ENCODE measurements at regions not wholly inside any gene's neighbourhood (a gene's known extent, or its start where the extent isn't known, plus 50 kb on each side); places are given as distances from the start of the nearest gene placed in this dataset.

GRCh38 chr16:5333126-5333525 lies 235.5 kb upstream of the EEF2KMT start:
- TF ChIP-seq OSR1 (CRISPR knock-in tag; IDR thresholded peaks at IDR 0.05) (no peak), PPARA (CRISPR knock-in tag; IDR thresholded peaks at IDR 0.05; ENCODE audit: borderline replicate concordance) (no peak), PATZ1 (CRISPR knock-in tag; IDR thresholded peaks at IDR 0.05; ENCODE audit: borderline replicate concordance) (no peak), ZFP3 (CRISPR knock-in tag; IDR thresholded peaks at IDR 0.05) (no peak), ZNF70 (CRISPR knock-in tag; IDR thresholded peaks at IDR 0.05) (no peak), ZNF8 (CRISPR knock-in tag; IDR thresholded peaks at IDR 0.05) (no peak), POU6F1 (CRISPR knock-in tag; IDR thresholded peaks at IDR 0.05; ENCODE audit: borderline replicate concordance, low read depth) (no peak), BACH2 (CRISPR knock-in tag; IDR thresholded peaks at IDR 0.05; ENCODE audit: borderline replicate concordance) (no peak), ESRRG (CRISPR knock-in tag; IDR thresholded peaks at IDR 0.05) (no peak)
- ATAC-seq: no peak

- TF ChIP-seq ZC3H10 (CRISPR knock-in tag; IDR thresholded peaks at IDR 0.05): no peak
- ATAC-seq: no peak
Measured at GRCh38 chr16:5330058-5330457, 232.5 kb upstream of the EEF2KMT start.

- no peak for TF ChIP-seq ARNTL (CRISPR knock-in tag; IDR thresholded peaks at IDR 0.05; ENCODE audit: borderline replicate concordance, low read depth)
- no peak for TF ChIP-seq ISL1 (CRISPR knock-in tag; IDR thresholded peaks at IDR 0.05)
- TF ChIP-seq ESRRG (CRISPR knock-in tag; IDR thresholded peaks at IDR 0.05): no peak
- TF ChIP-seq BACH2 (CRISPR knock-in tag; IDR thresholded peaks at IDR 0.05; ENCODE audit: borderline replicate concordance): no peak
- no peak for TF ChIP-seq PPARA (CRISPR knock-in tag; IDR thresholded peaks at IDR 0.05; ENCODE audit: borderline replicate concordance)
- no peak for TF ChIP-seq POU6F1 (CRISPR knock-in tag; IDR thresholded peaks at IDR 0.05; ENCODE audit: borderline replicate concordance, low read depth)
- TF ChIP-seq ZNF70 (CRISPR knock-in tag; IDR thresholded peaks at IDR 0.05): no peak
- no peak for TF ChIP-seq TCF4 (CRISPR knock-in tag; IDR thresholded peaks at IDR 0.05; ENCODE audit: borderline replicate concordance)
- ATAC-seq: no peak
Measured at GRCh38 chr16:5328546-5328945, 231.0 kb upstream of the EEF2KMT start.

- ATAC-seq: no peak
- no peak for TF ChIP-seq TSHZ2 (CRISPR knock-in tag; IDR thresholded peaks at IDR 0.05)
- no peak for TF ChIP-seq GLIS3 (CRISPR knock-in tag; IDR thresholded peaks at IDR 0.05)
- no peak for TF ChIP-seq PATZ1 (CRISPR knock-in tag; IDR thresholded peaks at IDR 0.05; ENCODE audit: borderline replicate concordance)
Measured at GRCh38 chr16:5326395-5326794, 228.8 kb upstream of the EEF2KMT start.

- ATAC-seq: no peak
- no peak for TF ChIP-seq ZFP30 (CRISPR knock-in tag; IDR thresholded peaks at IDR 0.05)
- TF ChIP-seq ZFP3 (CRISPR knock-in tag; IDR thresholded peaks at IDR 0.05): no peak
- no peak for TF ChIP-seq TOX (CRISPR knock-in tag; IDR thresholded peaks at IDR 0.05; ENCODE audit: borderline replicate concordance)
- no peak for TF ChIP-seq PPARA (CRISPR knock-in tag; IDR thresholded peaks at IDR 0.05; ENCODE audit: borderline replicate concordance)
- no peak for TF ChIP-seq BACH2 (CRISPR knock-in tag; IDR thresholded peaks at IDR 0.05; ENCODE audit: borderline replicate concordance)
- TF ChIP-seq ISL1 (CRISPR knock-in tag; IDR thresholded peaks at IDR 0.05): no peak
- no peak for TF ChIP-seq CSDC2 (CRISPR knock-in tag; IDR thresholded peaks at IDR 0.05)
- no peak for TF ChIP-seq OSR1 (CRISPR knock-in tag; IDR thresholded peaks at IDR 0.05)
- TF ChIP-seq ZNF8 (CRISPR knock-in tag; IDR thresholded peaks at IDR 0.05): no peak
- no peak for TF ChIP-seq PATZ1 (CRISPR knock-in tag; IDR thresholded peaks at IDR 0.05; ENCODE audit: borderline replicate concordance)
- no peak for TF ChIP-seq CREB5 (CRISPR knock-in tag; IDR thresholded peaks at IDR 0.05; ENCODE audit: low read depth)
- no peak for TF ChIP-seq SNAI2 (CRISPR knock-in tag; IDR thresholded peaks at IDR 0.05)
Measured at GRCh38 chr16:5325932-5326331, 228.3 kb upstream of the EEF2KMT start.

Measured in SK-N-SH treated with all-trans-retinoic acid at 6 μM for 48 hours (cell line).